H1 (cell line): ENCODE measurements at regions not wholly inside any gene's neighbourhood (a gene's known extent, or its start where the extent isn't known, plus 50 kb on each side); places are given as distances from the start of the nearest gene placed in this dataset.

Experiments used
- ASH2L ChIP-seq: fragments of 200-600, 300-600 bp; sonication (generic); IDR thresholded peaks from one replicate; pipeline ENCODE4 v1.7.1; 2017; ENCODE audit warnings: low read length
- CHD1 ChIP-seq: IDR thresholded peaks from 2 replicates; pipeline ENCODE4 v1.6.1; 2012; ENCODE audit warnings: low read depth, low read length, improper control_type of control experiment
- GTF2F1 ChIP-seq: IDR thresholded peaks from 2 replicates; pipeline ENCODE4 v1.6.1; 2012; ENCODE audit warnings: low read depth, low read length, improper control_type of control experiment, borderline replicate concordance
- NANOG ChIP-seq: IDR thresholded peaks from 2 replicates; pipeline ENCODE4 v1.6.1; 2011; ENCODE audit warnings: low read length, low read depth, mild to moderate bottlenecking, inconsistent platforms; ENCODE audit not compliant: insufficient read depth, poor library complexity, severe bottlenecking
- RXRA ChIP-seq: IDR thresholded peaks from 2 replicates; pipeline ENCODE4 v1.6.1; 2011; ENCODE audit warnings: low read depth, mild to moderate bottlenecking, low read length, moderate library complexity; ENCODE audit not compliant: insufficient read depth
- SIRT6 ChIP-seq: IDR thresholded peaks from one replicate; pipeline ENCODE4 v1.7.1; 2012; ENCODE audit warnings: low read length, inconsistent platforms
- SP1 ChIP-seq: IDR thresholded peaks from 2 replicates; pipeline ENCODE4 v1.6.1; 2011; ENCODE audit warnings: low read depth, low read length
- SRF ChIP-seq: IDR thresholded peaks from 2 replicates; pipeline ENCODE4 v1.6.1; 2011; ENCODE audit warnings: mild to moderate bottlenecking, low read depth, low read length, moderate library complexity
- TCF12 ChIP-seq: IDR thresholded peaks from 2 replicates; pipeline ENCODE4 v1.6.1; 2011; ENCODE audit warnings: low read depth, mild to moderate bottlenecking, low read length
- TF ChIP-seq, protein P1 (sequence below): fragments of 300-600 bp; sonication (generic); IDR thresholded peaks from 2 replicates; pipeline ENCODE4 v1.7.1; 2012; ENCODE audit warnings: low read length, moderate library complexity, mild to moderate bottlenecking, inconsistent platforms; ENCODE audit not compliant: insufficient replicate concordance
- TF ChIP-seq, protein P2 (sequence below), 3 experiments: IDR thresholded peaks; 1 replicate in 2 of 3; 2 replicates in 1 of 3; pipeline versions ENCODE4 v1.5.1 to v1.6.1; 2011; ENCODE audit warnings: low read length in 3 of 3, mild to moderate bottlenecking in 3 of 3, inconsistent platforms in 2 of 3, low read depth in 1 of 3, moderate library complexity in 1 of 3; ENCODE audit not compliant: insufficient read depth in 1 of 3; ENCODE audit errors: control extremely low read depth in 1 of 3

DNA sequence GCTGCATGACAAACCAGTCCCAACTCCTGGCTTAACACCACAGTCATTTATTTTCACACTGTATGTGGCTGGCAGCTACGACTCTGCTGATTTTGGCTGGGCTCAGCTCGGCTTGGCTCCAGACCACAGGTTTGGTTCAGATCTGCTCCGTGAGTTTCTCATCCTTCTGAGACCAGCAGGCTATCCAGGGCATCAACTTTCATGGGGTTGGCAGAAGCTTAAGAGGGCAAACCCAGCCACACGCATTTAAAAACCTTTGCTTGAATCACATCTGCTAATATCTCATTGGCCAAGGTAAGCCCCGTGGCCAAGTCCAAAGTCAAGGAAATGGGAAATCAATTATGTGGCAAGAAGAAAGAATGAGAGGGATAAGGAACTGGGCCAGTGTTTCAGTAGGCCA, 574.2 kb downstream of the MATN1 start (continued):
- TF ChIP-seq, protein P1, sequence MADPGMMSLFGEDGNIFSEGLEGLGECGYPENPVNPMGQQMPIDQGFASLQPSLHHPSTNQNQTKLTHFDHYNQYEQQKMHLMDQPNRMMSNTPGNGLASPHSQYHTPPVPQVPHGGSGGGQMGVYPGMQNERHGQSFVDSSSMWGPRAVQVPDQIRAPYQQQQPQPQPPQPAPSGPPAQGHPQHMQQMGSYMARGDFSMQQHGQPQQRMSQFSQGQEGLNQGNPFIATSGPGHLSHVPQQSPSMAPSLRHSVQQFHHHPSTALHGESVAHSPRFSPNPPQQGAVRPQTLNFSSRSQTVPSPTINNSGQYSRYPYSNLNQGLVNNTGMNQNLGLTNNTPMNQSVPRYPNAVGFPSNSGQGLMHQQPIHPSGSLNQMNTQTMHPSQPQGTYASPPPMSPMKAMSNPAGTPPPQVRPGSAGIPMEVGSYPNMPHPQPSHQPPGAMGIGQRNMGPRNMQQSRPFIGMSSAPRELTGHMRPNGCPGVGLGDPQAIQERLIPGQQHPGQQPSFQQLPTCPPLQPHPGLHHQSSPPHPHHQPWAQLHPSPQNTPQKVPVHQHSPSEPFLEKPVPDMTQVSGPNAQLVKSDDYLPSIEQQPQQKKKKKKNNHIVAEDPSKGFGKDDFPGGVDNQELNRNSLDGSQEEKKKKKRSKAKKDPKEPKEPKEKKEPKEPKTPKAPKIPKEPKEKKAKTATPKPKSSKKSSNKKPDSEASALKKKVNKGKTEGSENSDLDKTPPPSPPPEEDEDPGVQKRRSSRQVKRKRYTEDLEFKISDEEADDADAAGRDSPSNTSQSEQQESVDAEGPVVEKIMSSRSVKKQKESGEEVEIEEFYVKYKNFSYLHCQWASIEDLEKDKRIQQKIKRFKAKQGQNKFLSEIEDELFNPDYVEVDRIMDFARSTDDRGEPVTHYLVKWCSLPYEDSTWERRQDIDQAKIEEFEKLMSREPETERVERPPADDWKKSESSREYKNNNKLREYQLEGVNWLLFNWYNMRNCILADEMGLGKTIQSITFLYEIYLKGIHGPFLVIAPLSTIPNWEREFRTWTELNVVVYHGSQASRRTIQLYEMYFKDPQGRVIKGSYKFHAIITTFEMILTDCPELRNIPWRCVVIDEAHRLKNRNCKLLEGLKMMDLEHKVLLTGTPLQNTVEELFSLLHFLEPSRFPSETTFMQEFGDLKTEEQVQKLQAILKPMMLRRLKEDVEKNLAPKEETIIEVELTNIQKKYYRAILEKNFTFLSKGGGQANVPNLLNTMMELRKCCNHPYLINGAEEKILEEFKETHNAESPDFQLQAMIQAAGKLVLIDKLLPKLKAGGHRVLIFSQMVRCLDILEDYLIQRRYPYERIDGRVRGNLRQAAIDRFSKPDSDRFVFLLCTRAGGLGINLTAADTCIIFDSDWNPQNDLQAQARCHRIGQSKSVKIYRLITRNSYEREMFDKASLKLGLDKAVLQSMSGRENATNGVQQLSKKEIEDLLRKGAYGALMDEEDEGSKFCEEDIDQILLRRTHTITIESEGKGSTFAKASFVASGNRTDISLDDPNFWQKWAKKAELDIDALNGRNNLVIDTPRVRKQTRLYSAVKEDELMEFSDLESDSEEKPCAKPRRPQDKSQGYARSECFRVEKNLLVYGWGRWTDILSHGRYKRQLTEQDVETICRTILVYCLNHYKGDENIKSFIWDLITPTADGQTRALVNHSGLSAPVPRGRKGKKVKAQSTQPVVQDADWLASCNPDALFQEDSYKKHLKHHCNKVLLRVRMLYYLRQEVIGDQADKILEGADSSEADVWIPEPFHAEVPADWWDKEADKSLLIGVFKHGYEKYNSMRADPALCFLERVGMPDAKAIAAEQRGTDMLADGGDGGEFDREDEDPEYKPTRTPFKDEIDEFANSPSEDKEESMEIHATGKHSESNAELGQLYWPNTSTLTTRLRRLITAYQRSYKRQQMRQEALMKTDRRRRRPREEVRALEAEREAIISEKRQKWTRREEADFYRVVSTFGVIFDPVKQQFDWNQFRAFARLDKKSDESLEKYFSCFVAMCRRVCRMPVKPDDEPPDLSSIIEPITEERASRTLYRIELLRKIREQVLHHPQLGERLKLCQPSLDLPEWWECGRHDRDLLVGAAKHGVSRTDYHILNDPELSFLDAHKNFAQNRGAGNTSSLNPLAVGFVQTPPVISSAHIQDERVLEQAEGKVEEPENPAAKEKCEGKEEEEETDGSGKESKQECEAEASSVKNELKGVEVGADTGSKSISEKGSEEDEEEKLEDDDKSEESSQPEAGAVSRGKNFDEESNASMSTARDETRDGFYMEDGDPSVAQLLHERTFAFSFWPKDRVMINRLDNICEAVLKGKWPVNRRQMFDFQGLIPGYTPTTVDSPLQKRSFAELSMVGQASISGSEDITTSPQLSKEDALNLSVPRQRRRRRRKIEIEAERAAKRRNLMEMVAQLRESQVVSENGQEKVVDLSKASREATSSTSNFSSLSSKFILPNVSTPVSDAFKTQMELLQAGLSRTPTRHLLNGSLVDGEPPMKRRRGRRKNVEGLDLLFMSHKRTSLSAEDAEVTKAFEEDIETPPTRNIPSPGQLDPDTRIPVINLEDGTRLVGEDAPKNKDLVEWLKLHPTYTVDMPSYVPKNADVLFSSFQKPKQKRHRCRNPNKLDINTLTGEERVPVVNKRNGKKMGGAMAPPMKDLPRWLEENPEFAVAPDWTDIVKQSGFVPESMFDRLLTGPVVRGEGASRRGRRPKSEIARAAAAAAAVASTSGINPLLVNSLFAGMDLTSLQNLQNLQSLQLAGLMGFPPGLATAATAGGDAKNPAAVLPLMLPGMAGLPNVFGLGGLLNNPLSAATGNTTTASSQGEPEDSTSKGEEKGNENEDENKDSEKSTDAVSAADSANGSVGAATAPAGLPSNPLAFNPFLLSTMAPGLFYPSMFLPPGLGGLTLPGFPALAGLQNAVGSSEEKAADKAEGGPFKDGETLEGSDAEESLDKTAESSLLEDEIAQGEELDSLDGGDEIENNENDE = no peak
- TF ChIP-seq CHD1 = no peak
- TF ChIP-seq, protein P2, sequence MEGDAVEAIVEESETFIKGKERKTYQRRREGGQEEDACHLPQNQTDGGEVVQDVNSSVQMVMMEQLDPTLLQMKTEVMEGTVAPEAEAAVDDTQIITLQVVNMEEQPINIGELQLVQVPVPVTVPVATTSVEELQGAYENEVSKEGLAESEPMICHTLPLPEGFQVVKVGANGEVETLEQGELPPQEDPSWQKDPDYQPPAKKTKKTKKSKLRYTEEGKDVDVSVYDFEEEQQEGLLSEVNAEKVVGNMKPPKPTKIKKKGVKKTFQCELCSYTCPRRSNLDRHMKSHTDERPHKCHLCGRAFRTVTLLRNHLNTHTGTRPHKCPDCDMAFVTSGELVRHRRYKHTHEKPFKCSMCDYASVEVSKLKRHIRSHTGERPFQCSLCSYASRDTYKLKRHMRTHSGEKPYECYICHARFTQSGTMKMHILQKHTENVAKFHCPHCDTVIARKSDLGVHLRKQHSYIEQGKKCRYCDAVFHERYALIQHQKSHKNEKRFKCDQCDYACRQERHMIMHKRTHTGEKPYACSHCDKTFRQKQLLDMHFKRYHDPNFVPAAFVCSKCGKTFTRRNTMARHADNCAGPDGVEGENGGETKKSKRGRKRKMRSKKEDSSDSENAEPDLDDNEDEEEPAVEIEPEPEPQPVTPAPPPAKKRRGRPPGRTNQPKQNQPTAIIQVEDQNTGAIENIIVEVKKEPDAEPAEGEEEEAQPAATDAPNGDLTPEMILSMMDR (IDR thresholded peaks at IDR 0.05; ENCODE audit: control extremely low read depth in 1 of 3, insufficient read depth in 1 of 3, low read depth in 1 of 3, low read length in 3 of 3) = no peak
- no peak for TF ChIP-seq TCF12
- no peak for TF ChIP-seq NANOG
- no peak for TF ChIP-seq SP1
- no peak for TF ChIP-seq SRF
- TF ChIP-seq ASH2L = no peak
- TF ChIP-seq RXRA = no peak
- TF ChIP-seq SIRT6 = no peak
- no peak for TF ChIP-seq GTF2F1
